Activated T-cell treated with anti-CD3 and anti-CD28 coated beads, Interleukin-2, amount 50 U/mL, for 72 hours (primary cell): ENCODE measurements at regions not wholly inside any gene's neighbourhood (a gene's known extent, or its start where the extent isn't known, plus 50 kb on each side); places are given as distances from the start of the nearest gene placed in this dataset.

Experiments
- ATAC-seq, 2 donors: fragments of 150-1000 bp; cut with Tn5 transposase; replicated peaks in 1 of 2; 2 replicates each; pipeline ENCODE4 v1.10.0; 2021; ENCODE audit warnings: moderate library complexity in 2 of 2, mild to moderate bottlenecking in 1 of 2
- DNase-seq, 2 donors: peaks; one replicate each; pipeline ENCODE4 v3.0.0; 2021 to 2022; ENCODE audit warnings: mixed read lengths in 1 of 2
- H3K27ac Mint-ChIP-seq: one replicate; pipeline ENCODE4 v1.8.0; 2022; ENCODE audit warnings: mild to moderate bottlenecking, moderate library complexity, mixed read lengths
- H3K27me3 Mint-ChIP-seq: one replicate; pipeline ENCODE4 v1.8.0; 2022; ENCODE audit warnings: low read depth, mixed read lengths
- H3K36me3 Mint-ChIP-seq, 2 donors: one replicate each; pipeline ENCODE4 v1.8.0; 2022; ENCODE audit warnings: mixed read lengths in 2 of 2, mild to moderate bottlenecking in 1 of 2; ENCODE audit not compliant: insufficient read depth in 2 of 2
- H3K4me1 Mint-ChIP-seq: one replicate; pipeline ENCODE4 v1.8.0; 2022; ENCODE audit warnings: low read depth, mixed read lengths
- H3K4me3 Mint-ChIP-seq, 2 donors: one replicate each; pipeline ENCODE4 v1.8.0; 2022; ENCODE audit warnings: mild to moderate bottlenecking in 2 of 2, mixed read lengths in 2 of 2, moderate library complexity in 2 of 2
- H3K9me3 Mint-ChIP-seq, 2 donors: one replicate each; pipeline ENCODE4 v1.8.0; 2022; ENCODE audit warnings: mixed read lengths in 2 of 2

DNA sequence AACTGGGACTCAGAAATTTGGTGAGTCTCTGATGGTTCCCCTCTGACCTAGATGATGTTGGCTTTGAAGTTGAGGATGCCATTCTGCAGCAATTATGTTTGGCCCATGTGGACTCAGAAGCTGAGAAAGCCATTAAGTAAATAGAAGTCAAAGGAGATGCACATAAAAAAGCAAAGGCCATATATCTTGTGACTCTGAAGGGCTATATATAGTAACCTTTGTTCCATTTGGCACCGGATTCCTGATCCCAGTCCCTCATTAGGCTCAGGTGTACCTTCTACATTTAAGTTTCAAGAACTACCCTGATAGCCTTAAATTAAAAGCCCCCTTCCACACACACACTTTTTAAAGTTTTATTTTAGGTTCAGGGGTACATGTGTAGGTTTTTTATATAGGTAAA is 50.0 kb upstream of the PDK4 start:
- Mint-ChIP-seq H3K9me3 (no peaks in the 10 kb centered on the region), H3K27ac (no peak overlapping the region), H3K36me3 (no peaks in the 10 kb centered on the region), H3K4me3 (no peak overlapping the region), H3K27me3 (no peaks in the 10 kb centered on the region), H3K4me1 (no peaks in the 10 kb centered on the region)
- ATAC-seq (no peak), DNase-seq (no peak)
